Transverse colon (tissue), 4 donors: ENCODE measurements at regions not wholly inside any gene's neighbourhood (a gene's known extent, or its start where the extent isn't known, plus 50 kb on each side); places are given as distances from the start of the nearest gene placed in this dataset.

Experiments used
- DNase-seq: peaks from one replicate; pipeline ENCODE4 v3.0.0-alpha.2; 2019
- H3K27ac ChIP-seq, 4 donors: fragments of 200-600 bp; sonication (generic); 2 replicates each; pipeline ENCODE4 v1.5.1; 2016 to 2018; ENCODE audit warnings: inconsistent platforms in 4 of 4
- H3K27me3 ChIP-seq: fragments of 200-600 bp; sonication (generic); 2 replicates; pipeline ENCODE4 v1.5.1; 2017; ENCODE audit warnings: inconsistent platforms
- H3K36me3 ChIP-seq, 4 donors: fragments of 200-600 bp; sonication (generic); 2 replicates each; pipeline ENCODE4 v1.5.1; 2017 to 2019; ENCODE audit warnings: inconsistent platforms in 4 of 4
- H3K4me1 ChIP-seq, 4 donors: fragments of 200-600 bp; sonication (generic); 2 replicates each; pipeline ENCODE4 v1.5.1; 2017 to 2020; ENCODE audit warnings: inconsistent platforms in 4 of 4
- H3K4me3 ChIP-seq, 4 donors: fragments of 200-600 bp; sonication (generic); 1 replicate in 1 of 4; 2 replicates in 3 of 4; pipeline versions ENCODE4 v1.5.1 to v1.6.1; 2017 to 2019; ENCODE audit warnings: inconsistent platforms in 4 of 4
- H3K9me3 ChIP-seq, 2 donors: fragments of 200-600 bp; sonication (generic); 2 replicates each; pipeline ENCODE4 v1.5.1; 2017 to 2019; ENCODE audit warnings: inconsistent platforms in 2 of 2
- EP300 ChIP-seq: sonication (generic); formaldehyde crosslinking; IDR thresholded peaks from one replicate; pipeline ENCODE4 v1.6.1; 2017; ENCODE audit warnings: antibody characterized with exemption, low read depth
- POLR2A ChIP-seq: fragments of 450-650 bp; IDR thresholded peaks from one replicate; pipeline ENCODE4 v1.6.1; 2016; ENCODE audit warnings: antibody characterized with exemption, mild to moderate bottlenecking, moderate library complexity
- POLR2AphosphoS5 ChIP-seq, 3 donors: sonication (generic); formaldehyde crosslinking; IDR thresholded peaks; one replicate each; pipeline ENCODE4 v1.6.1; 2016; ENCODE audit warnings: antibody characterized with exemption in 3 of 3
- WGBS, 2 donors: methylation state at CpG; one replicate each; pipeline ENCODE4 v1.1.5; 2018; ENCODE audit warnings: low coverage in 1 of 2; 5-methylcytosine and 5-hydroxymethylcytosine counted together
- in situ Hi-C, 4 donors: fragments of 200-750 bp; cut with MboI; loops; one replicate each; pipeline versions ENCODE4 v1.15.0 to v1.15.1; 2017; ENCODE audit warnings: low sequenced_read_pairs in 3 of 4, low pct_ligation_motif_present in 1 of 4, low pct_unique_long_range_greater_than_20kb in 1 of 4
- intact Hi-C: fragments of 100-400 bp; cut with DNase I; formaldehyde crosslinking; loops from one replicate; pipeline ENCODE4 v1.15.1; 2023; ENCODE audit warnings: low total_unique reads
- TF ChIP-seq, protein P1 (sequence below), 5 experiments: fragments of 200-600 bp in 3 of 5; fragments of 450-650 bp in 2 of 5; sonication (generic) in 3 of 5; IDR thresholded peaks; 1 replicate in 2 of 5; 2 replicates in 3 of 5; pipeline ENCODE4 v1.5.1; 2016 to 2017; ENCODE audit warnings: antibody characterized with exemption in 5 of 5, inconsistent platforms in 3 of 5, mild to moderate bottlenecking in 2 of 5, moderate library complexity in 1 of 5

DNA sequence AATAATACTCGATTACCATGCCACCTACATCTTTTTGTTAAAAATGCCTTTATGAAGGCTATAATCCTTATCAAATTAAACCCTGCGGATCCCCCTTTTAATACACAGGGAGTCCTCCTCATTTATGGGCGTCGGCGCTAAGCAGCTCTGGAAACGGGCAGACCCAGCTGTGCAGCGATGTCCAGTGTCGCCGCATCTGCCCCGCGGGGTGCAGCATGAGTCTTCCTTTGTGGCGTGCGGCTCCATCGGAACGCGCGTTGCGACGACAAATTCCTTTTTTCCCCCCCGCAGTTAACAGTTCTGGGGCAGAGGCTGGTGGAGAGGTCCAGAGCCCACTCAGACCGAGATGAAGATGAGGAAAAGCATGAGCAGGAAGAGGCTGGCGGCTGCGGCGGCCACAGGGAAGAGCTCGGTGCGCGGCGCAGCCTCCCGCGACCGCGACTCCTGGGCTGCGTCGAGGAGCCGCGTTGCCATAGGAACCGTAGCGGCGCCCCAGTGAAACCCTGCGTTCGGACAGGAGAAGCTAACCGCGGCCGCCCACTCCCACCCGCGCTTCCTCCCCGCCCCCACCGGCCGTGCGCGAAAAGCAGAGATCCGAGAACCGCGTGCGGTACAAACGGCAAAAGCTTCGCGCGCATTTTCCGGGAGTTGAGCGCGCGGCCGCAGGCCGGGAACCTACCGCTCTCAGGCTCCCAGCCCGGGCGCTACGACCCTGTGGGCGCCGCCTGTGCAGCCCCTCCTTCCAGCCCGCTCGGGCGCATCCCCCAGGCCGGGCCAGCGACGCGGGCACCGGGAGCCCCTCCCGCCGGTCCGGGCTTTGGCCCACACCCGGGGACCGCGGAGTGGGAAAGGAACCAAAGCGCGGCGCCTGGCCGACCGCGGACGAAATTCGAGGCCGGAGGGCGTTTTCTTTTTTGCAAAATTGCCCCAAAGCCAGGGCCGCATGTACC lies 130.6 kb downstream of the SPAG6 start:
- peak; percentile 14 for DNase-seq
- Histone ChIP-seq H3K9me3 (no peaks in the 10 kb centered on the region), H3K27me3 (peaks cover 82% of the 10 kb centered on the region), H3K36me3 (no peaks in the 10 kb centered on the region), H3K27ac (no peak overlapping the region), H3K4me3 (peak overlapping the region; percentile 5 to 53 (median 21)), H3K4me1 (peaks cover 0 to 21% (median 18%) of the 10 kb centered on the region in 4 donors)
- 3 to 5% methylated on average over 5 to 81 of the region's 96 CpGs for WGBS, 2 donors
- TF ChIP-seq, protein P1, sequence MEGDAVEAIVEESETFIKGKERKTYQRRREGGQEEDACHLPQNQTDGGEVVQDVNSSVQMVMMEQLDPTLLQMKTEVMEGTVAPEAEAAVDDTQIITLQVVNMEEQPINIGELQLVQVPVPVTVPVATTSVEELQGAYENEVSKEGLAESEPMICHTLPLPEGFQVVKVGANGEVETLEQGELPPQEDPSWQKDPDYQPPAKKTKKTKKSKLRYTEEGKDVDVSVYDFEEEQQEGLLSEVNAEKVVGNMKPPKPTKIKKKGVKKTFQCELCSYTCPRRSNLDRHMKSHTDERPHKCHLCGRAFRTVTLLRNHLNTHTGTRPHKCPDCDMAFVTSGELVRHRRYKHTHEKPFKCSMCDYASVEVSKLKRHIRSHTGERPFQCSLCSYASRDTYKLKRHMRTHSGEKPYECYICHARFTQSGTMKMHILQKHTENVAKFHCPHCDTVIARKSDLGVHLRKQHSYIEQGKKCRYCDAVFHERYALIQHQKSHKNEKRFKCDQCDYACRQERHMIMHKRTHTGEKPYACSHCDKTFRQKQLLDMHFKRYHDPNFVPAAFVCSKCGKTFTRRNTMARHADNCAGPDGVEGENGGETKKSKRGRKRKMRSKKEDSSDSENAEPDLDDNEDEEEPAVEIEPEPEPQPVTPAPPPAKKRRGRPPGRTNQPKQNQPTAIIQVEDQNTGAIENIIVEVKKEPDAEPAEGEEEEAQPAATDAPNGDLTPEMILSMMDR (IDR thresholded peaks at IDR 0.05) = no peak
- TF ChIP-seq POLR2A (no peak), POLR2AphosphoS5 (IDR thresholded peaks at IDR 0.05) (no peak), EP300 (no peak)
- intact Hi-C loops = no loop called here
- in situ Hi-C loops = no loop called here

DNA sequence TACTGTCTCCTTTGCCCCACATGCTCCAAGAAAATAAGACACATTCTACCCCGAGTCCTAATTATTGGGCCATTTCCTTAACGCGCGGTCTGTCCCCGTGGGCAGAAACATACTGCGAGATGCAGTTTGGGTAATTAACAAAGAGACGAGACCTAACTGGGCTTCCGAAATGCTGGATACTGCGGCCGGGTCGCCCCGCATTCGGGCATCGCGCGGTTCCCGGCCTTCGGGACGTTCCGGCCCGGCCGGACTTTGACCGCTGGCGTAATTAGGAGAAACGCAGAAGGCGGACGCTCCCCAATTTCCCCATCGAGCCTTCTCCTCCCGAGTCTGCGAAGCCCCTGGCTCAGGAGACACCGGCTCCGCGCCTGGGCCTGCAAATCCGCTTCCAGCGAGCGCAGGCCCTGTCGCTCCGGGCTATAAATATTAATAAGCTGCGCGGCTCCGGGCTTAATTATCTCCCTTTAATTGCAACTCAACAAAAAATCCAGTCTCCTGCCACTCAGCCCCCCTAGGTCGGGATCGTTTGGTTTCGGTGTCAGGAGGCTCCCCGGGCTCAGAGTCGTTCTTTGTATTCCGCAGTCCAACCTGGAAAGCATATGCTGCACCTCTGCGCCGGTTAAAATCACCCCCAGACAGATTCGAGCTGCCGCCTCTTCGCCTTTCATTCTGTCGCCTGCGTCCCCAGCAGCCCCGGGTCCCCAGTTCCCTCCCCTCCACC lies 131.5 kb downstream of the SPAG6 start:
- WGBS, 2 donors = 23% methylated on average over 53 of the region's 55 CpGs; no CpG with 5 or more reads in 1 of the 2 donors
- no peak overlapping the region for H3K27ac ChIP-seq
- in situ Hi-C loops = no loop called here

DNA sequence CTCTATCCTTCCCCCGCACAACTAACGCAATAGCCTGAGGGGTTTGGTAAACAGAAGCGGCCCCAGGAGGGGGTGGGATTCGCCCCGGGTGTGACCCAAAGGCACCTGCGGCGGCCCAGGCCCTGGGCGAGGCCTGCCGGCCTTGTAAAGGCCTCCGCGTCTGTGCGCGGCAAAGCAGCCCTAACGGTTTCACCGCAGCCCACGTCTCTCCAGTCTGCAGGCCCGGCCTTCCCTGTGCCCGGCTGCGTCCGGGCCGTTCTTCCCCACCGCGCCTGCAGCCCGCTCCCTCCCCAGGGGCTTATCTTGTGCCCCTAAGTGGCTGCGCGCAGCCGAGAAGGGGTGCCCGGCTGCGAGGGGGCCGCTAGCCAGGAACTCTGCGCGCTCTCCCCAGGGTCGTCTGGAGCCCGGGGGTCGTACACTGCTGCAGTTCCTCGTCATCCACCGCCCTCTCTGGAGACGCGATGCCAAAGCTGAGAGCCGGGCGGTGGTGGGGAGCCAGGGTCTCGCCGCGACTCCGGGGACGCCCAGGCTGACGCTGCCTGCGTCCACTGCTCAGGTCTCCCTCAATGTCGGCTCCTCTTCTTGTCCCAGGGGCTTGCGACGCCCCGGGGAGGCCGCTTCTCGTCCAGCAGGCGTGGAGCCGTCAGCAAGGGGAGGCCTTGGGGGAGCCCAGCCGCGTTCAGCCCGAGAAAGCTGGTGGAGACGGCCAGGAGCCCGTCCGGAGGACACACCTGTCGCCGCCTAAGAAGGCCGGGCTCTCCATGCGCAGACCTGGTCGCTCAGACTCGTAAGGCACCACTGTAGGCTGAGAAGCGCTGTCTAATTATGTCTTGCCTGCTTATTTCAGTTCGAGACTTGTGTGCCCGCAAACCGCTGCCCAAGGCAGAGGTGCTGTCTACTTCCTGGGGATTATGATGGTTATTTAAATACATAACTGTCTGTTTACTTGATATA lies 132.3 kb downstream of the SPAG6 start:
- Histone ChIP-seq H3K4me3 (peak overlapping the region in 1 of 4 donors; percentile 53), H3K9me3 (no peaks in the 10 kb centered on the region), H3K4me1 (peaks cover 0 to 21% (median 18%) of the 10 kb centered on the region in 4 donors), H3K27me3 (peaks cover 65% of the 10 kb centered on the region), H3K36me3 (no peaks in the 10 kb centered on the region), H3K27ac (no peak overlapping the region)
- no peak for DNase-seq
- TF ChIP-seq POLR2AphosphoS5 (IDR thresholded peaks at IDR 0.05) (no peak), EP300 (no peak), POLR2A (no peak)
- TF ChIP-seq, protein P1 (IDR thresholded peaks at IDR 0.05) = no peak
- in situ Hi-C loops (no loop called here), intact Hi-C loops (no loop called here)
- WGBS, 2 donors = 47 to 65% methylated on average over 2 to 68 of the region's 72 CpGs

More for the DNA sequence above, 131.5 kb downstream of the SPAG6 start:
- Histone ChIP-seq H3K4me3 (peak overlapping the region in 3 of 4 donors; percentile 9 to 53 (median 33)), H3K27me3 (peaks cover 74% of the 10 kb centered on the region), H3K36me3 (no peaks in the 10 kb centered on the region), H3K4me1 (peaks cover 0 to 21% (median 18%) of the 10 kb centered on the region in 4 donors), H3K9me3 (no peaks in the 10 kb centered on the region)
- intact Hi-C loops = no loop called here
- DNase-seq = no peak
- no peak for TF ChIP-seq POLR2AphosphoS5 (IDR thresholded peaks at IDR 0.05)
- TF ChIP-seq EP300 = no peak
- no peak for TF ChIP-seq POLR2A
- TF ChIP-seq, protein P1 (IDR thresholded peaks at IDR 0.05) = no peak
